ENCODE measurements at regions not wholly inside any gene's neighbourhood (a gene's known extent, or its start where the extent isn't known, plus 50 kb on each side); places are given as distances from the start of the nearest gene placed in this dataset.

DNA sequence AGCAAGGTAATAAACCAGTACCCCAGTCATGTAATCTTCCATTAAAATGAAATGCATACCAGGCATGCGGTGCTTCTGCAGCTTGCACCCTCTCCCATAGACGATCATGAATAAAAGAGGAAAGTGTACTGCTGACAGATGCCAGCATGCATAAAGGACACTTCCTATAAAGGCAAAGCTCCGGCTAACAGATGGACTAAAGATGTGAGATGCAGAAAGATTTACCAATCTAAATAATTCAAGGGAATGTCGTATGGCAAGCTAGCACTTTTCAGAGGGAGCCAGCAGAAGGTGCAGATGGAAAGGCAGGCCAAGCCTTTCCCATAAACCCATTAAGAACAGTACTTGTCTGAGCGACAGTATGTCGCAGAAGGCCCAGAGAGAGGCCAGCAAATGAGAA, 542.0 kb downstream of the NUF2 start:
- TF ChIP-seq, protein P1, sequence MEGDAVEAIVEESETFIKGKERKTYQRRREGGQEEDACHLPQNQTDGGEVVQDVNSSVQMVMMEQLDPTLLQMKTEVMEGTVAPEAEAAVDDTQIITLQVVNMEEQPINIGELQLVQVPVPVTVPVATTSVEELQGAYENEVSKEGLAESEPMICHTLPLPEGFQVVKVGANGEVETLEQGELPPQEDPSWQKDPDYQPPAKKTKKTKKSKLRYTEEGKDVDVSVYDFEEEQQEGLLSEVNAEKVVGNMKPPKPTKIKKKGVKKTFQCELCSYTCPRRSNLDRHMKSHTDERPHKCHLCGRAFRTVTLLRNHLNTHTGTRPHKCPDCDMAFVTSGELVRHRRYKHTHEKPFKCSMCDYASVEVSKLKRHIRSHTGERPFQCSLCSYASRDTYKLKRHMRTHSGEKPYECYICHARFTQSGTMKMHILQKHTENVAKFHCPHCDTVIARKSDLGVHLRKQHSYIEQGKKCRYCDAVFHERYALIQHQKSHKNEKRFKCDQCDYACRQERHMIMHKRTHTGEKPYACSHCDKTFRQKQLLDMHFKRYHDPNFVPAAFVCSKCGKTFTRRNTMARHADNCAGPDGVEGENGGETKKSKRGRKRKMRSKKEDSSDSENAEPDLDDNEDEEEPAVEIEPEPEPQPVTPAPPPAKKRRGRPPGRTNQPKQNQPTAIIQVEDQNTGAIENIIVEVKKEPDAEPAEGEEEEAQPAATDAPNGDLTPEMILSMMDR (IDR thresholded peaks at IDR 0.05): no peak
- TF ChIP-seq ZFX (IDR thresholded peaks at IDR 0.05; ENCODE audit: borderline replicate concordance): no peak

All from 22Rv1 (cell line).